GM12892 (cell line): ENCODE measurements at regions not wholly inside any gene's neighbourhood (a gene's known extent, or its start where the extent isn't known, plus 50 kb on each side); places are given as distances from the start of the nearest gene placed in this dataset.

Experiments
- DNase-seq: peaks from one replicate; pipeline ENCODE4 v3.0.0; 2011; ENCODE audit not compliant: insufficient read length
- FAIRE-seq: peaks from 2 replicates; lab custom pipeline; 2011; peaks lifted over from hg19 to GRCh38; lab: Jason Lieb, UNC
- POLR2A ChIP-seq: IDR thresholded peaks from 2 replicates; pipeline ENCODE4 v1.6.1; 2011; ENCODE audit warnings: low read depth, low read length, control low read depth
- POLR2AphosphoS5 ChIP-seq: IDR thresholded peaks from 2 replicates; pipeline ENCODE4 v1.6.1; 2011; ENCODE audit warnings: low read depth, low read length, control low read depth
- TAF1 ChIP-seq: IDR thresholded peaks from 2 replicates; pipeline ENCODE4 v1.6.1; 2011; ENCODE audit warnings: low read depth, mild to moderate bottlenecking, control low read depth, low read length, borderline replicate concordance

- DNase-seq: no peak
- FAIRE-seq: peak; percentile 95
- TF ChIP-seq TAF1 (no peak), POLR2AphosphoS5 (no peak), POLR2A (no peak)
Measured at GRCh38 chrX:20442597-20442996, 175.9 kb upstream of the RPS6KA3 start.

GRCh38 chrX:20441123-20441522 lies 174.4 kb upstream of the RPS6KA3 start:
- FAIRE-seq (no peak), DNase-seq (no peak)
- TF ChIP-seq TAF1 (no peak), POLR2AphosphoS5 (no peak), POLR2A (no peak)

GRCh38 chrX:20438871-20439526 lies 172.3 kb upstream of the RPS6KA3 start:
- TF ChIP-seq POLR2A (no peak), POLR2AphosphoS5 (no peak), TAF1 (no peak)
- no peak for FAIRE-seq
- no peak for DNase-seq

- FAIRE-seq: no peak
- TF ChIP-seq POLR2A (no peak), TAF1 (no peak), POLR2AphosphoS5 (no peak)
- DNase-seq: no peak
Measured at GRCh38 chrX:20437683-20438082, 171.0 kb upstream of the RPS6KA3 start.

GRCh38 chrX:20435913-20436312 lies 169.2 kb upstream of the RPS6KA3 start:
- DNase-seq (no peak), FAIRE-seq (no peak)
- TF ChIP-seq POLR2A (no peak), TAF1 (no peak), POLR2AphosphoS5 (no peak)

- TF ChIP-seq POLR2AphosphoS5 (no peak), TAF1 (no peak), POLR2A (no peak)
- DNase-seq: no peak
- peak; percentile 5 for FAIRE-seq
Measured at GRCh38 chrX:20434986-20435385, 168.3 kb upstream of the RPS6KA3 start.

GRCh38 chrX:20433388-20433775 lies 166.7 kb upstream of the RPS6KA3 start:
- DNase-seq (no peak), FAIRE-seq (no peak)
- TF ChIP-seq POLR2A: no peak

- DNase-seq: no peak
- peak; percentile 79 for FAIRE-seq
- no peak for TF ChIP-seq POLR2AphosphoS5
- TF ChIP-seq POLR2A: no peak
- no peak for TF ChIP-seq TAF1
Measured at GRCh38 chrX:20432746-20433387, 166.2 kb upstream of the RPS6KA3 start.

GRCh38 chrX:20432048-20432447 lies 165.3 kb upstream of the RPS6KA3 start:
- FAIRE-seq (peak; percentile 14), DNase-seq (no peak)
- no peak for TF ChIP-seq TAF1
- no peak for TF ChIP-seq POLR2AphosphoS5
- TF ChIP-seq POLR2A: no peak

- DNase-seq: no peak
- no peak for FAIRE-seq
- TF ChIP-seq POLR2AphosphoS5: no peak
- no peak for TF ChIP-seq TAF1
- TF ChIP-seq POLR2A: no peak
Measured at GRCh38 chrX:20431486-20431885, 164.8 kb upstream of the RPS6KA3 start.

- TF ChIP-seq TAF1 (no peak), POLR2AphosphoS5 (no peak), POLR2A (no peak)
- peak; percentile 24 for FAIRE-seq
Measured at GRCh38 chrX:20427173-20427770, 160.6 kb upstream of the RPS6KA3 start.

GRCh38 chrX:20421697-20422096 lies 155.0 kb upstream of the RPS6KA3 start:
- TF ChIP-seq POLR2AphosphoS5: no peak
- TF ChIP-seq TAF1: no peak
- no peak for TF ChIP-seq POLR2A
- FAIRE-seq (peak; percentile 24), DNase-seq (no peak)

More at GRCh38 chrX:20427173-20427770, 160.6 kb upstream of the RPS6KA3 start:
- DNase-seq: no peak
